ENCODE measurements at regions not wholly inside any gene's neighbourhood (a gene's known extent, or its start where the extent isn't known, plus 50 kb on each side); places are given as distances from the start of the nearest gene placed in this dataset.
A peak's percentile ranks its signal among the peaks of the same experiment; 100 is the strongest.

DNA sequence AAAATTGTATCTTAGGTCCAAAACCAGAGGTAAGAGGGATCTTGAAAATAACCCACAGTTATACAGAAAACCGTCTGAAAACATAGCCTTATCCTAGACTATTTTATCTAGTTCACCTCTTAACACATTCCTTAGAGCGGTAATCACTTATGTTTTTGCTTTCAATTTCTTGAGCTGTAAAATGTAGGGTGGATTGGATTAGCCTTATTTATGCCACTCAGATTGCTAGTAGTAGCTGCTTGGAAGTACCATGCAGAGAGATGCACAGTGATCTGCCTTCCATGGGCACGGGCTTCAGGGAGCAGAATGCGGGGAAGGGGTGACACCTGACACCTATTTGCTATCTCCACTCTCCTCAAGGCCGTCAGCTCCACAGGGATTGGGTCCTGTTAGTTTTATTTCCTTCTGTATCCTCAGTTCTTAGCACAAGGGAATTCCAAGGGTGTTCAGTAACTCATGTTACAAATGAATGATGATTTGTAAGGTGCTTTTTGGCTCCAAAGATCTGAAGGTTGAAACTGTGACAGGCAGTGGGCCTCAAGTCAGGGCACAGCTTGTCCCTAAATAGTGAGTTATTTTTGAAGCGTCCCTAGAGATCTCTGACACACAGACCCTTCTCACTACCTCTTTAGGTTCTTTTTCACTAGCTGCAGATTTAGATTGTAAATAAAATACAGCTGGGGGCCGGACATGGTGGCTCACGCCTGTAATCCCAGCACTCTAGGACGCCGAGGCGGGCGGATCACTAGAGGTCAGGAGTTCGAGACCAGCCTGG, 64.0 kb upstream of the PMAIP1 start:
- TF ChIP-seq CTCF (conservative IDR thresholded peaks at IDR 0.05; ENCODE audit: low read depth, low read length), result no peak
- H3K4me3 ChIP-seq (ENCODE audit: low read length), result no peak overlapping the region
- peak; percentile 58 for DNase-seq (ENCODE audit: low read depth)

- H3K4me3 ChIP-seq (ENCODE audit: low read length), result no peak overlapping the region
- no peak for TF ChIP-seq CTCF (conservative IDR thresholded peaks at IDR 0.05; ENCODE audit: low read depth, low read length)
- no peak for DNase-seq (ENCODE audit: low read depth)
Measured at GRCh38 chr18:59834267-59834666, 65.5 kb upstream of the PMAIP1 start.

DNA sequence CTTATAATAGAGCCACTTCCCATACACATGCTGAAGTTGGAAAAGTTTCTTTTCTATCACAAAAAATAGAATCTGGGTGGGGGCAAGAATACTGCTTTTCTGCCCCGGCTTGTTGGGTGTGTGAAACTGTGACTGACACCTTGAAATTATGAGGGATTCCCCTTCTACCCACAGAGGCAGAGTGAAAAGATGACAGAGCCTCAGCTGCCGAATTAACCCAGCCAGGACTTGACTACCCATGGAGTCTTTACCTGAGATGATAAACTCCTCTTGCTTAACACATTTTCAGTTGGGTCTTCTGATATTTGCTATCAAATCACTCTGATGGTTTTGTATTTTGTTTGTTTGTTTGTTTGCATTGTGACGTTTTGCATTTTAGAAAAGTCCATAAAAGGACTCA, 66.0 kb upstream of the PMAIP1 start:
- no peak for TF ChIP-seq CTCF (conservative IDR thresholded peaks at IDR 0.05; ENCODE audit: low read depth, low read length)
- no peak for DNase-seq (ENCODE audit: low read depth)
- H3K4me3 ChIP-seq (ENCODE audit: low read length), result no peak overlapping the region

DNA sequence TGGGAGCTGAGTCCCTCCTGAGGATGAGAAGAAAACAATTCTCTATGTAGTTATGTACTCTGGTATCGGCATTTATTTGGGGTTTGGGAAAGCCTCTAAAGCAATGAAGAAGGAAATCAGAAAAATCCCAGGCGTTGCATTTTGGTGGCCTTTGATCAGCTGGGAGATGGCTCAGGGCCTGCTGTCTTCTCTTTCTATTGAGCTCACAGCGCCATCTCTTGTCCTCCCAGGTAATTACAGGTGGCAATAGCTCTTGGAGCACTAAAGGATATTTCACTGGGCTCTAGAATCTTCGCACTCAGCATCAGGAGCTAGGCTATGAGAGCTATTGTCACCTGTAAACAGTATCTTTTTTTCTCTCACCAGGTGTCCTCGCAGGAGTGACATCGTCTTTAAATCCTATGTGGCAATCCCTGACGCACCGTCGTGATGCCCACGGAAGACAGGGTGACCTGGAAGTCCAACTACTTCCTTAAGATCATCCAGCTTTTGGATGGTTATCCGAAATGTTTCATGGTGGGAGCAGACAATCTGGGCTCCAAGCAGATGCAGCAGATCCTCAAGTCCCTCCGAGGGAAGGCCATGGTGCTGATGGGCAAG, 76.1 kb upstream of the PMAIP1 start:
- peak; percentile 90 for TF ChIP-seq CTCF (conservative IDR thresholded peaks at IDR 0.05; ENCODE audit: low read depth, low read length)
- DNase-seq (ENCODE audit: low read depth), result no peak
- no peak overlapping the region for H3K4me3 ChIP-seq (ENCODE audit: low read length)

GRCh38 chr18:59822612-59823550, 76.9 kb upstream of the PMAIP1 start:
- no peak for DNase-seq (ENCODE audit: low read depth)
- H3K4me3 ChIP-seq (ENCODE audit: low read length), result no peak overlapping the region
- no peak for TF ChIP-seq CTCF (conservative IDR thresholded peaks at IDR 0.05; ENCODE audit: low read depth, low read length)

DNA sequence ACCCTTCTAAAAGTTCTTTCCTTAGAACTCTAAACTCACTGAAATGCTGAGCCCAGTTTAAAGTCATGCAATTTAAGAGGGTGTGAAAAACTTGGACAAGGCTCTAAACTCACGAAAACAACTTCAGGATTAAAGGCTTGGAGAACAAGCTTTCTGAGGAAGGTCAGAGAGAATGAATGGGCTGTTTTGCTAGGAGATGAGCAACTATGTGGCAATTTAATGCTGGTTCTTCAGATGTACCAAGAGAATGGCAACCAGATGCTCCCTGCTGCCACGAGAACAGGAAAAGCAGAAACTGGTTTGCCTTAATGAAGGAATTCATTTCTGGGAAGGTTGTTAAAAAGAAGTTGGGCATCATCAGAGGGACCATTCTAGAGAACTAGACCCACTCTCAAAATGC, 77.8 kb upstream of the PMAIP1 start:
- TF ChIP-seq CTCF (conservative IDR thresholded peaks at IDR 0.05; ENCODE audit: low read depth, low read length), result no peak
- no peak overlapping the region for H3K4me3 ChIP-seq (ENCODE audit: low read length)
- no peak for DNase-seq (ENCODE audit: low read depth)

Measured in retinal pigment epithelial cell (primary cell).